ENCODE measurements at regions not wholly inside any gene's neighbourhood (a gene's known extent, or its start where the extent isn't known, plus 50 kb on each side); places are given as distances from the start of the nearest gene placed in this dataset.

DNA sequence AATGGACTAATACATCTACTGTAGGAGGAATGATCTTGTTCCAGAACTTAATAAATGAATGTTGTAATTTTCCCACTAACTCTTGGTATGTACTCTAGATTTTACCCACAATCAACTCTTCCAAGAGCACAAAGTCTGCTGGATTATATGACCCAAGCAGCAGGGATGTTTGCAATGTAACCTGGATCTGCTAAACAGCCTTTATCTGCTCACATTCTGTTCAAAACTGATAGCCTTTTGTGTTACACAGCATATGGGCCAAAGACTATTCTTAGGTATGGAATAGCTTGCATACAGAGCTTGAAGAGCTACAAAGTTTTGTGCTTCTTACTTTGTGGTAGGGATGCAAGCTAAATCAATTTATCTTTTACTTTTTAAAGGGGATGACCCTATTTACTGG is 213.7 kb upstream of the DCN start:
- TF ChIP-seq, protein P1, sequence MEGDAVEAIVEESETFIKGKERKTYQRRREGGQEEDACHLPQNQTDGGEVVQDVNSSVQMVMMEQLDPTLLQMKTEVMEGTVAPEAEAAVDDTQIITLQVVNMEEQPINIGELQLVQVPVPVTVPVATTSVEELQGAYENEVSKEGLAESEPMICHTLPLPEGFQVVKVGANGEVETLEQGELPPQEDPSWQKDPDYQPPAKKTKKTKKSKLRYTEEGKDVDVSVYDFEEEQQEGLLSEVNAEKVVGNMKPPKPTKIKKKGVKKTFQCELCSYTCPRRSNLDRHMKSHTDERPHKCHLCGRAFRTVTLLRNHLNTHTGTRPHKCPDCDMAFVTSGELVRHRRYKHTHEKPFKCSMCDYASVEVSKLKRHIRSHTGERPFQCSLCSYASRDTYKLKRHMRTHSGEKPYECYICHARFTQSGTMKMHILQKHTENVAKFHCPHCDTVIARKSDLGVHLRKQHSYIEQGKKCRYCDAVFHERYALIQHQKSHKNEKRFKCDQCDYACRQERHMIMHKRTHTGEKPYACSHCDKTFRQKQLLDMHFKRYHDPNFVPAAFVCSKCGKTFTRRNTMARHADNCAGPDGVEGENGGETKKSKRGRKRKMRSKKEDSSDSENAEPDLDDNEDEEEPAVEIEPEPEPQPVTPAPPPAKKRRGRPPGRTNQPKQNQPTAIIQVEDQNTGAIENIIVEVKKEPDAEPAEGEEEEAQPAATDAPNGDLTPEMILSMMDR (IDR thresholded peaks at IDR 0.05; ENCODE audit: insufficient read depth, low read length, poor library complexity, severe bottlenecking) = no peak
- TF ChIP-seq EZH2phosphoT487 (conservative IDR thresholded peaks at IDR 0.05; ENCODE audit: low read length) = no peak

Measured in SU-DHL-6 (cell line).